Suppressor macrophage (primary cell): ENCODE measurements at regions not wholly inside any gene's neighbourhood (a gene's known extent, or its start where the extent isn't known, plus 50 kb on each side); places are given as distances from the start of the nearest gene placed in this dataset.

Experiments
- DNase-seq, 4 experiments: peaks; one replicate each; pipeline ENCODE4 v3.0.0-alpha.2; 2020 to 2022

GRCh38 chrX:10288373-10288975 is 131.7 kb downstream of the CLCN4 start:
- no peak for DNase-seq

GRCh38 chrX:10296576-10296975 is 139.8 kb downstream of the CLCN4 start:
- DNase-seq = no peak

DNA sequence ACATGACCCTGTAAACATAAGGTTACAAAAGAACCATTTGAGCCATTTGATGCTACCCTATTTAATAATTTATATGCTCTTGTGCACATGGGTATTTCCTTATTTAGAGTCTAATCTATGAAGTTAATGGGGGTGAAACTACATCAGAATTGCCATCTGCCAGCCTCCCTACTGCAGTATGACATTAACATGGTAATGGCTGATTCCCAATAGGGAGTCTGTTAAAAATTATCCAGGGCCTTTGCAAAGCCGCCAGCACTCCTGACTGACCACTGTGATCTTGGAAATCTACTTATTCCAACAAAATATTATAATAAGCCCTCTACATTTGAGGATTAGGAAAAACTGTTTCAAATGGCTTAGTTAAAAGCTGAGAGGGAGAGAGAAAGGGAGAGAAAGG is 153.7 kb downstream of the CLCN4 start:
- DNase-seq = no peak

- no peak for DNase-seq
These were observed 157.8 kb downstream of the CLCN4 start for GRCh38 chrX:10314530-10315104.

- DNase-seq = no peak
These were observed 168.8 kb downstream of the CLCN4 start for GRCh38 chrX:10325611-10326010.

DNA sequence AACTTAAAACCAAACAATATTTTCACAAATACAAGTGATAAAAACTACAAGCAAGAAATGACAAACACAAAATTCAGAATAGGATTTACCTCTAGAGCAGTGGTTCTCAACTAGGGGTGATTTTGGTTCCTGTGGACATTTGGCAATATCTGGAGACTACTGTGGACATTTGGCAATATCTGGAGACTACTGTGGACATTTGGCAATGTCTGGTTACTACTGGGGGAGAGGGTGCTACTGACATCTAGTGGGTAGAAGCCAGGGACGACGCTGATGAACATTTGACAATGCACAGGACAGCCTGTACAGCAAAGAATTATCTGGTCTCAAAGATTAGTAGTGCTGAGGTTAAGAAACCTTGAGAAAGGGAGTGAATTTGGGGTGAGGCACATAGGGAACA is 169.8 kb downstream of the CLCN4 start:
- DNase-seq = peak; percentile 0 to 12 (median 8)

GRCh38 chrX:10327651-10328050 is 170.9 kb downstream of the CLCN4 start:
- DNase-seq = no peak

GRCh38 chrX:10329984-10330383 is 173.2 kb downstream of the CLCN4 start:
- no peak for DNase-seq

DNA sequence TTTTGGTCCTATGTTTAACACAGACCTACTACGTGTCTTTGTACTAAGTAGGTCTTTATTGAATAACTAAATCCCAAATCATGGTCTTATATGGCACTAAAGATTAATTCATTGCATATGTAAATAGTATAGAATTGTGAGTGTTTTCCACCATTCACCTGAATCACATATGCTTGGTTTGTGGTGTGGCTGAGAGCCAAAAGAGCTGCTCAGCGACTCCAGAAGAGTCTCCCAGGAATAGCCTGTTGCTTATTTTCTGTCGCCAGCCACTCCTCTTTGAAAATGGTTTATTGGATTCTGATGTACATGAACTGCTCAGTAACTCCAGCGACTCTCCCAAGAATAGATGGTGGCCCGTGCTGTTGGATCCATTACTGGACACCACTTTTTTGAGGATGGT is 184.5 kb downstream of the CLCN4 start:
- DNase-seq = no peak

DNA sequence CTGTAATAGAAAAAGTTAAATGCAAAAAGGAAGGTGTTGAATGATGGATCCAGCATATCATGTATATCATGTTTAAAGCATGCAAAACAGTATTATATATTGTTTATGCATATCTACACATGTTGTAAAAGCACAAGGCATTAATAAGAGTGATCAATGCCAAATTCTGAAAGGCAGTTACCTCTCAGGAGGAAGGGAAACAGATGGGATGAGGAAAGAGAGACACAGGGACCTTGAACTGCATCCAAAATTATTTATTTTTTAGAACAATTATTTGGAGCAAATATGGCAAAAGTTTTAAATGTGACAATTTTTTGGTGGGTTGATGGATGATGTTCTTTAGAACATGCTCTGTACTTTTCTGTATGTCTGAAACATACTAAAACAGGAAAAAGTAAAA is 193.4 kb downstream of the CLCN4 start:
- no peak for DNase-seq

GRCh38 chrX:10350981-10351380 is 194.2 kb downstream of the CLCN4 start:
- DNase-seq = no peak

- no peak for DNase-seq
These were observed 195.8 kb downstream of the CLCN4 start for GRCh38 chrX:10352536-10352935.

DNA sequence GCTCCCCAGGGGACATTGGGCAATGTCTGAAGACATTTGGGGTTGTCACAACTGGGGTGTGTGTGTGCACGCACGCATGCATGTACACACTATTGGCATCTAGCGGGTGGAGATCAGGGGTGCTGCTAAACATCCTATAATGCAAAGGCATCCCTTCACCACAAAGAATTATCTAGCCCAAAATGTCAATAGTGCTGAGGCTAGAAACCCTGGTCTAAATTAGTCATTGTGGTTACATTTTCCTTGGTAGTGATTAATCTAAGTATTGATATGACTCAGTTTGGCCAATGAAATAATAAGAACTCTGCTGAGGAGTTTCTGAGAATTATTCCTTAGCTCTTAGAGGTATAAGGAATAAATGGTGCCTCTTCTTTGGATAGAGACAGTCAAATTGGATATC is 200.2 kb downstream of the CLCN4 start:
- no peak for DNase-seq

DNA sequence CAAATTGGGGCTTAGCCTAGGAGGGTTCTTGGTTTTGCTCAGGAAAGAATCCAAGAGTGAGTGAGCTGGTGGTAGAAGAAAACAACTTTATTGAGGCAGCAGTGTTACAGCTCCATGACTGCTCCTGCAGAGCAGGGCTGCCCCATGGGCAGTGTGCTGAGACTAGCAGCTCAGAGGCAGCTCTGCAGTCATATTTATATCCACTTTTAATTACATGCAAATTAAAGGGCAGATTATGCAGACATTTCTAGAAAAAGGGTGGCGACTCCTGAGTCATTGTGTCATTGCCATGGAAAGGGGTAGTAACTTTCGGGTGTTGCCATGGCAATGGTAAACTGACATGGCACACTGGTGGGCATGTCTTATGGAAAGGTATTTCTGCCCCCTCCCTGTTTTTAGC is 202.2 kb downstream of the CLCN4 start:
- DNase-seq = no peak

GRCh38 chrX:10360116-10360515 is 203.3 kb downstream of the CLCN4 start:
- no peak for DNase-seq

DNA sequence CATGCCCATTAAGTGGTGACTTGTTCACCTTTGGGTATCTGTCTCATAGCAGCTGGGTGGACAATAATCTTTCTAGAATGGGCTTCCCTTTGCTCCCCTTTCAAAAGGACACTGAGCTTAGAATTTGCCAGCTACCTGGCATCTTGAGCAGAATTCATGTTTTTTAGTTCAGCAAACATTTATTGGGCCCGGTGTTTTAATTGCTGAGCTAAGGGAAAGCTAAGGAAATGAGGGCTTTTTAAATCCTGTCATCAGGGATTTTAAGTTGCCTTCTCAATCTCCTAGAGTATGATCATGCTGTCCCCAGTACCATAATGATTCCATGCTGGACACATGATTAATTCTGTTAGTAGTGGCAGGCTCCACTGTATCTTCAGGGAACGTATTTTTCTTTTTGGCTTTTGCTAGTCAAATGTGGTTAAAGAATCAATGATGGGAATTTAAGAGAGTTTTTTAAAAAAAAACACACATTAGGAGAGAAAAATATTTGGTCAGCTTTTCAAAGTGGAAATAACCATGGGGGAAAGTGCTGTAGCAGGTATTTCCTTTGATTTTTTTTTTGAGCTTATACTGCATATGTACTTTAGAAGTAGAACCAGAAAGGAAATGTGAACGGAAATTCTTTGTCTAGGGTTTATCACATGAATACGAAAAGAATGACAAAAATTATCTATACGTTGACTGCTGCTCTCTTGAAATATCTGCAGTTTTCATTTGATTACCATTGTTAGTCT is 208.9 kb downstream of the CLCN4 start:
- no peak for DNase-seq

DNA sequence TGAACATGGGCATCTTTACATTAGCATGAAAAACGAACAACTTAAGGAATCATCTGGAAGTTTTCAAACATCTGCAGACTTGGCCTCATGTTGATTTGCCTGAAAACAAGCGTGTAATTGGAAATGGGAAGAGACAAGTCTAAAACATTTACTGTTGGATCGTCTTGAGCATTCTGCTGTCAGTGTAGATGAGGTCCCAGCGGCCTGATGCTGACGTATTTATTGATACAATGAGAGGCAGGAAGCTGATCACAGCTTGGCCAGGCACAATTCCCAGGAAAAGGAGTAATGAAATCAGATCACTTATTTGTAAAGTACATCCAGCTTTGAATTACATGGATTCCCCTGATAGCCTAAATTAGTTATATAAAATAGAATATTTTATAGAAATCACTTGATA is 210.6 kb downstream of the CLCN4 start:
- no peak for DNase-seq

- no peak for DNase-seq
These were observed 214.2 kb downstream of the CLCN4 start for GRCh38 chrX:10370976-10371375.

DNA sequence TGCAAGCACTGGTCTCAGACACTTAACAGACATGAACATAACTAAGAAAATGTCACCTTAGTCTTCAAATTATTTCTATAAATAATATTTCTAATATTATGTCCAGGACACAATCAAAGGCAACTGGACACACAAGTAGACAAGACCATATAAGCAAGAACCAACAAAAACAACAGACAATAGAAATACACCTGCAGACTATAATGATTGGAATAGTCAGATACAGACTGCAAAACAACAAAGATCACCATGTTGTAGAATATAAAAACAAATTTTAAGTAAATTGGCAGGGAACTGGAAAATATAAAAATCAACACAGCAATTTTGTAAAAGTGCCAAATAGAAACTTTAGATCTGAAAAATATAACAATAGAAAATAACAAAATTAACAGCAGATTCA is 220.7 kb downstream of the CLCN4 start:
- no peak for DNase-seq

GRCh38 chrX:10379878-10380277 is 223.1 kb downstream of the CLCN4 start:
- DNase-seq = no peak

DNA sequence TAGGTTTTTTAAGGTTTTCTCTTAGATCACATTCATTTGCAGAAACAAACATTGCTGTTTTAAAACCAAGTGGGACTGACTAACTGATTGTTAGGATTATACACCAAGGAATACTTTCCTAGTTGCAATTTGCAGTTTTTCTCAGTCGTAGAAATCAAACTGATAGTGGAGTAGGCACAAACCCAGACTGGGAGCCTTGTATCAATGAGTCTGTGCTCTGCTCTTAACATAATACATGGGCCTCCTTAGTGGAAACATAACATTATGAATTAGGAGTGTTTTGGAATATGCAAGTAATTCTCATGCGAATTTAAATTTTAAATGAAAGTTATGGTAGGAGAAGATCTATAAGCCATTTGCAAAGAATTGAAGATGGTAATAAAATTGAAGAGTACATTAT is 223.5 kb downstream of the CLCN4 start:
- no peak for DNase-seq

- no peak for DNase-seq
These were observed 224.4 kb downstream of the CLCN4 start for GRCh38 chrX:10381193-10381592.

GRCh38 chrX:10387011-10387410 is 230.2 kb downstream of the CLCN4 start:
- DNase-seq = no peak

DNA sequence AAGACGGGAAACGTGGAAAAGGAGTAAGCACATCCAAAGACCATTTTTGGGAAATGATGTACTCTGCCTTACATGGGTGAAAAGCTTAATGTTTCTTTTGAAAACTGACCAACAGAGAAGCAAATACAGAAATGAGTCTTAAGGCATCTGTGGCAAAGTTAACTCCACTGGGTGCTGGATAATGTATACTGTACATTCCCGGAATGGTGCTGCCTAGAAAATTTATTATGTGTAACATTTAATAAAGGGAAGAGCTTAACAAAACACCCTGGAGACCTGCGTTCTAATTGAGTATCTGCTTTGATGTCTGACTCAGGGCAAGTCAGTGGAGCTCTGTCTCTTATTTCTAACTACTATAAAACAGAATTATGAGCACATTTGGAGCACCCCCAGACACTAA is 230.2 kb downstream of the MID1 start:
- no peak for DNase-seq
